ENCODE measurements at regions not wholly inside any gene's neighbourhood (a gene's known extent, or its start where the extent isn't known, plus 50 kb on each side); places are given as distances from the start of the nearest gene placed in this dataset.

DNA sequence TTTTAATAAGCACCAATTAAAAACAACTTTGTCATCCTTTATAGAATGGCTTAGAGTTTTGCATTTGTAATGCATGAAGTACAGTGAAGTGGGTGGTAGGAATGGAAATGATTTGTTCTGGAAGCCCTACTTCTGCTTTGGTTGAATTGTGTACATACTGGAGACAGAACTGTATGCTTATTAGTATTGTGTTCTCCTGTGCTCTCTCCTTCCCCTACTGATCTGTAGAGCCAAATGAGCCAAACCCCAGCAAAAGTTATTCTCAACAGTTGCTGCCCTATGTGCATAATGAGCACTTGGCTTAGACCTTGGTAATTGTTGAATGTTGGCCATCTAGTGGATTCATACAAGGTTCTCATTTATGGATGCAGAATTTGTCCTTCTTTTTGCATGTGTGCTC lies 916.1 kb downstream of the GALC start:
- no peak overlapping the region for H3K27ac ChIP-seq (ENCODE audit: control insufficient read depth, insufficient read depth)
- H3K79me2 ChIP-seq (ENCODE audit: control insufficient read depth, insufficient read depth, low read length), result no peaks in the 10 kb centered on the region
- no TSS peak for BruUV-seq (replicated peaks)
- no peak overlapping the region for H3K4me3 ChIP-seq
- H3K9ac ChIP-seq (ENCODE audit: control insufficient read depth, insufficient read depth, low read length), result no peak overlapping the region
- no peak for TF ChIP-seq CHD4 (IDR thresholded peaks at IDR 0.05)
- TF ChIP-seq BCL3 (IDR thresholded peaks at IDR 0.05; ENCODE audit: borderline replicate concordance, insufficient read depth, low read depth, low read length, poor library complexity, severe bottlenecking), result no peak
- TF ChIP-seq STAT3 (IDR thresholded peaks at IDR 0.05; ENCODE audit: low read depth, low read length), result no peak
- no peak for TF ChIP-seq POLR2A (IDR thresholded peaks at IDR 0.05; ENCODE audit: low read depth, low read length)
- TF ChIP-seq KDM1A (IDR thresholded peaks at IDR 0.05; ENCODE audit: borderline replicate concordance), result no peak
- no peak for TF ChIP-seq EP300 (IDR thresholded peaks at IDR 0.05; ENCODE audit: borderline replicate concordance in 1 of 2, control insufficient read depth in 1 of 2, low read depth in 2 of 2, low read length in 2 of 2)
- CTCF ChIA-PET, result interaction anchor here (0.8 kb wide), 1 partner anchor 16 kb away, joined by 3 read pairs; no protein-coding TSS in a partner anchor
- no peaks in the 10 kb centered on the region for H3K4me1 ChIP-seq (ENCODE audit: control insufficient read depth, insufficient read depth, low read length)
- FAIRE-seq, result no peak
- no peaks in the 10 kb centered on the region for H4K20me1 ChIP-seq (ENCODE audit: control insufficient read depth, insufficient read depth)
- no peaks in the 10 kb centered on the region for H3K9me3 ChIP-seq (replicated peaks; ENCODE audit: control insufficient read depth, insufficient read depth, low read length)
- RAD21 ChIA-PET (ENCODE audit: unreplicated experiment), result no interaction called here
- no peak for ATAC-seq
- H3K4me2 ChIP-seq (ENCODE audit: control insufficient read depth, insufficient read depth), result no peak overlapping the region
- in situ Hi-C loops (cut with MboI), result no loop called here
- POLR2A ChIA-PET, result no interaction called here
- no peak overlapping the region for H2AFZ ChIP-seq (ENCODE audit: control insufficient read depth, low read depth, low read length)
- DNase-seq (ENCODE audit: low read depth, low spot score), result no peak
- intact Hi-C loops (cut with micrococcal nuclease; ENCODE audit: unreplicated experiment), result no loop called here
- no peaks in the 10 kb centered on the region for H3K27me3 ChIP-seq (replicated peaks in 1 of 2; ENCODE audit: control insufficient read depth in 2 of 2, insufficient read depth in 2 of 2, low read length in 1 of 2)
- no peaks in the 10 kb centered on the region for H3K36me3 ChIP-seq (ENCODE audit: control insufficient read depth in 2 of 2, insufficient read depth in 2 of 2, low read length in 1 of 2)
- SMC1A ChIA-PET (ENCODE audit: uncharacterized antibody, unreplicated experiment), result interaction anchor here (0.7 kb wide), 1 partner anchor 119 kb away, joined by 3 read pairs; no protein-coding TSS in a partner anchor

GRCh38 chr14:87076146-87076545 lies 916.8 kb downstream of the GALC start:
- in situ Hi-C loops (cut with MboI), result no loop called here
- intact Hi-C loops (cut with micrococcal nuclease; ENCODE audit: unreplicated experiment), result no loop called here
- FAIRE-seq, result no peak
- WGBS (ENCODE audit: insufficient coverage, insufficient replicate concordance, low lambda C conversion rate, missing lambda C conversion rate), result 13% methylated on average over 2 of the region's 2 CpGs
- H3K79me2 ChIP-seq (ENCODE audit: control insufficient read depth, insufficient read depth, low read length), result no peaks in the 10 kb centered on the region
- H3K4me3 ChIP-seq, result no peak overlapping the region
- ChIA-PET CTCF (no interaction called here), RAD21 (ENCODE audit: unreplicated experiment) (no interaction called here), POLR2A (no interaction called here), SMC1A (ENCODE audit: uncharacterized antibody, unreplicated experiment) (interaction anchor here (0.7 to 1.0 kb wide), 2 partner anchors 120 to 334 kb away, joined by 3 read pairs; no protein-coding TSS in a partner anchor)
- no peaks in the 10 kb centered on the region for H4K20me1 ChIP-seq (ENCODE audit: control insufficient read depth, insufficient read depth)
- H3K4me1 ChIP-seq (ENCODE audit: control insufficient read depth, insufficient read depth, low read length), result no peaks in the 10 kb centered on the region
- H3K9ac ChIP-seq (ENCODE audit: control insufficient read depth, insufficient read depth, low read length), result no peak overlapping the region
- no peaks in the 10 kb centered on the region for H3K9me3 ChIP-seq (replicated peaks; ENCODE audit: control insufficient read depth, insufficient read depth, low read length)
- H3K4me2 ChIP-seq (ENCODE audit: control insufficient read depth, insufficient read depth), result no peak overlapping the region
- no peak for ATAC-seq
- no peaks in the 10 kb centered on the region for H3K36me3 ChIP-seq (ENCODE audit: control insufficient read depth in 2 of 2, insufficient read depth in 2 of 2, low read length in 1 of 2)
- H3K27ac ChIP-seq (ENCODE audit: control insufficient read depth, insufficient read depth), result no peak overlapping the region
- no peaks in the 10 kb centered on the region for H3K27me3 ChIP-seq (replicated peaks in 1 of 2; ENCODE audit: control insufficient read depth in 2 of 2, insufficient read depth in 2 of 2, low read length in 1 of 2)
- H2AFZ ChIP-seq (ENCODE audit: control insufficient read depth, low read depth, low read length), result no peak overlapping the region
- DNase-seq (ENCODE audit: low read depth, low spot score), result no peak
- BruUV-seq (replicated peaks), result no TSS peak
- TF ChIP-seq IKZF2 (IDR thresholded peaks at IDR 0.05) (no peak), SRF (IDR thresholded peaks at IDR 0.05; ENCODE audit: low read depth in 2 of 2, low read length in 2 of 2) (no peak), STAT3 (IDR thresholded peaks at IDR 0.05; ENCODE audit: low read depth, low read length) (no peak), LARP7 (IDR thresholded peaks at IDR 0.05) (no peak), YY1 (IDR thresholded peaks at IDR 0.05; ENCODE audit: low read depth, low read length) (no peak), SREBF1 (IDR thresholded peaks at IDR 0.05; ENCODE audit: low read length) (no peak), BACH1 (IDR thresholded peaks at IDR 0.05; ENCODE audit: borderline replicate concordance) (no peak), RCOR1 (conservative IDR thresholded peaks at IDR 0.05; ENCODE audit: low read depth, low read length) (no peak)
- TF ChIP-seq, protein P1, sequence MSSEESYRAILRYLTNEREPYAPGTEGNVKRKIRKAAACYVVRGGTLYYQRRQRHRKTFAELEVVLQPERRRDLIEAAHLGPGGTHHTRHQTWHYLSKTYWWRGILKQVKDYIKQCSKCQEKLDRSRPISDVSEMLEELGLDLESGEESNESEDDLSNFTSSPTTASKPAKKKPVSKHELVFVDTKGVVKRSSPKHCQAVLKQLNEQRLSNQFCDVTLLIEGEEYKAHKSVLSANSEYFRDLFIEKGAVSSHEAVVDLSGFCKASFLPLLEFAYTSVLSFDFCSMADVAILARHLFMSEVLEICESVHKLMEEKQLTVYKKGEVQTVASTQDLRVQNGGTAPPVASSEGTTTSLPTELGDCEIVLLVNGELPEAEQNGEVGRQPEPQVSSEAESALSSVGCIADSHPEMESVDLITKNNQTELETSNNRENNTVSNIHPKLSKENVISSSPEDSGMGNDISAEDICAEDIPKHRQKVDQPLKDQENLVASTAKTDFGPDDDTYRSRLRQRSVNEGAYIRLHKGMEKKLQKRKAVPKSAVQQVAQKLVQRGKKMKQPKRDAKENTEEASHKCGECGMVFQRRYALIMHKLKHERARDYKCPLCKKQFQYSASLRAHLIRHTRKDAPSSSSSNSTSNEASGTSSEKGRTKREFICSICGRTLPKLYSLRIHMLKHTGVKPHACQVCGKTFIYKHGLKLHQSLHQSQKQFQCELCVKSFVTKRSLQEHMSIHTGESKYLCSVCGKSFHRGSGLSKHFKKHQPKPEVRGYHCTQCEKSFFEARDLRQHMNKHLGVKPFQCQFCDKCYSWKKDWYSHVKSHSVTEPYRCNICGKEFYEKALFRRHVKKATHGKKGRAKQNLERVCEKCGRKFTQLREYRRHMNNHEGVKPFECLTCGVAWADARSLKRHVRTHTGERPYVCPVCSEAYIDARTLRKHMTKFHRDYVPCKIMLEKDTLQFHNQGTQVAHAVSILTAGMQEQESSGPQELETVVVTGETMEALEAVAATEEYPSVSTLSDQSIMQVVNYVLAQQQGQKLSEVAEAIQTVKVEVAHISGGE (CRISPR knock-in tag; IDR thresholded peaks at IDR 0.05), result no peak
